ENCODE measurements at regions not wholly inside any gene's neighbourhood (a gene's known extent, or its start where the extent isn't known, plus 50 kb on each side); places are given as distances from the start of the nearest gene placed in this dataset.

DNA sequence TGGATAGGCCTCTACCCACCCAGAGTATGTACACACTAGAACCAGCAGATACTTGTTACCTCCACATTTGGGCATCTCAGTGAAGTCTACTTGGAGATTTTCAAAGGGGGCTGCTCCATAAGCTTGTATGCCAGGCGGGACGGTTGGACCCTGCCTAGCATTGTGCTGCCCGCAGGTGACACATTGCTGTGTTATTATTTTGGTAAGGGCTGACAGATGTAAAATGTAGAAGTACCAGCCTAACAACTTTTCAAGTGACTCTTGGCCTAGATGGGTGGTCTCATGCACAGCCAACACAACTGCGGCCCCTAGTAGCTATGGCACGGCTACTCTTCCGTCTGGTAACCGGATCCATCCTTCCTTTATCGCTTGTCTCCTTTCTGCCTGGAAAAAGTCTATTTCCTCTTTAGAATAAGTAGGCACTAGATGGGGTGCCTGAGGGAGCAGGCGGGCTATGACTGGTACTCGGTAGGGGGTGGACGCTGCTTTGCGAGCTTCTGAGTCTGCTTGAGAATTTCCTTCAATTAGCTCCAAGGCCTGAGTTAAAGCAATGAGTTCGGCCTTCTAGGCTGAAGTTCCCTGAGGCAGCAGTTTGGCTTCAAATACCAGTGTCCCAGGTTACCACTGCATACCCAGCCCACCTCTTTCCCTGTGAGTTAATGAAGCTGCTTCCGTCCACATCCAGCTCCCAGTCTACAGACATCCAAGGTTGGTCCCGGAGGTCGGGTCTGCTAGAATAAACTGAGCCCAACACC is 405.3 kb downstream of the TGFB2 start:
- no peak for TF ChIP-seq EP300 (IDR thresholded peaks at IDR 0.05)
- no peak for TF ChIP-seq CTCF (IDR thresholded peaks at IDR 0.05)
- no peak for TF ChIP-seq POLR2A (IDR thresholded peaks at IDR 0.05)
- TF ChIP-seq POLR2AphosphoS5 (IDR thresholded peaks at IDR 0.05) = no peak

Measured in upper lobe of left lung (tissue), 4 donors.